Right ventricle myocardium inferior (tissue), 1 donor: ENCODE measurements at regions not wholly inside any gene's neighbourhood (a gene's known extent, or its start where the extent isn't known, plus 50 kb on each side); places are given as distances from the start of the nearest gene placed in this dataset.

Experiments used
- ATAC-seq: fragments of 200-7000 bp; cut with Tn5 transposase; one replicate; pipeline ENCODE4 v1.9.1; 2020; ENCODE audit warnings: mild to moderate bottlenecking, moderate library complexity
- DNase-seq: peaks from one replicate; pipeline ENCODE4 v3.0.0; 2021; ENCODE audit errors: missing footprints
- intact Hi-C: fragments of 100-400 bp; cut with DNase I; formaldehyde crosslinking; loops from one replicate; pipeline ENCODE4 v1.11.0; 2022
- donor health status: DM: no; HTN: yes; CAD: no; lungs with severe emphysema.

DNA sequence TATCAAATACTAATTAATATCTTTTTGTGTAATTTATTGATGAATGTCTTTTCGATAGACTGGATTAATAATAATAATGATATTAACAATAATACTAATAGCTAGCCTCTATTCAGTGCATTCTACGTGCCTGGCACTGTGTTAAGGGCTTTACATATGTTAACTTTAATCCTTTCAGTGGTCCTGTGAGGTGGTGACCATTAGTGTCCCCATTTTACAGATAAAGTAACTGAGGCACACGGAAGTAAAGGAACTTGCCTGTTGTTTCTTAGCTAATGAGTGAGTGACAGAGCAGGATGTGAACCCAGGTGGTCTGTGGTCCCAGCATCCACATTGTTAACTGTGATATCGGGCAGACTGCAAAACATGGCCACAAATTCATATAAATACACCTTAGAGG is 335.7 kb upstream of the PROX1 start:
- intact Hi-C loops, result no loop called here
- no peak for ATAC-seq
- DNase-seq, result no peak

GRCh38 chr1:213656039-213656438 is 331.7 kb upstream of the PROX1 start:
- ATAC-seq (no peak), DNase-seq (no peak)
- intact Hi-C loops, result no loop called here

DNA sequence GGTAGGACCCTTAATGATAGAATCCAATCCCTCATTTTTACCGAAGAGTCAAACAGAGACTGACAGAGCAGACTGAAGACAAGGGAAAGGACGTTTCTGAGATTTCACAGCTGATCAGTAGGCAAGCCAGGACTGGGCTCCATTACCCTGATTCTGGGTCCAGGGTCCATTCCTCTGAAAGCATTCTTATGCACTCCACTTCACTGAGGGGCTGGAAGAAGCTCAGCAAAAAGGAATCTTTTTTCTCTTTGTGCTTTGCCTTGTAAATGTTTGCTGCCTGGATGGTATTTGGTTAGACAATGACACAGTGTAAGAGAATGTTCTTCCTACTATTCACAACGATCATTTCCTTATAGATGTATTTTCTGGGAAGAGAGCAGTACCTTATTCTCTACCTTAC is 331.3 kb upstream of the PROX1 start:
- no peak for ATAC-seq
- DNase-seq, result no peak
- intact Hi-C loops, result no loop called here

DNA sequence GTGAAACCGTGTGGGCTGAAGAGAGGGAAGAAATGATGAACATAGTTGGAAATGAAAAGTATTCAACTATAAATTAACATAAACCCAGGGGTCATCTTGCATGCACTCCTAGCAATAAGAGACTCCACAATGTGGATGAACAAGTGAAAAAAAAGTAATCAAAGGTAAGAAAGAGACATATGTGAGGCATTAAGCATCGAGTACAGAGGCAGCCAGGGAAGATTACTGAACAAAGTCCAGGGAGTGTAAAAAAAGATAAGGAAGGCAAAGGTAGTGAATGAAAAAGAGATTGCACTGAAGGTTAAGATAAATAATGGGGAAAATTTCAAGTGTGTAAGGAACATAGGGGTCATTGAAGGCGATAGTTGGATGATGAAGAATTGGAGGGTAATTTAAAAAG is 330.8 kb upstream of the PROX1 start:
- ATAC-seq (no peak), DNase-seq (no peak)
- intact Hi-C loops, result no loop called here

DNA sequence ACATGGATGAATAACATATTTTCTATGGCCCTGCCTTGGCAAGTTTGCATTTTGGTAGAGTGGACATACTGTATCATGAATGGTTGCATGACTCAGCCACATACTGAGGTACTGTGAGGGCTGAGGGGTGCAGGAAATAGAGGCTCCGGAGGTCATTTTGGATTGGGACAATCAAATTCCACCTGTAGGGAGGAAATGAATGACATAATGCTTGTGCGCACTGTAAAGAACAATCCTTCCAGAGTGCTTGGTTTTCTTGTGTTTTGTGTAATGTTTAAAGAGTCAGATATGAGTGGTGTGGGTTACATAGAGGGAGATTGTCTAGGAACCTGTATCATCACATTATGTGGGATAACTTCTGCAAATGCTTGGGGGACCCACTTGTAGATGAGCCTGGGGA is 329.9 kb upstream of the PROX1 start:
- ATAC-seq, result no peak

GRCh38 chr1:213658457-213658856 is 329.3 kb upstream of the PROX1 start:
- intact Hi-C loops, result no loop called here
- ATAC-seq (no peak), DNase-seq (no peak)

More for the DNA sequence above, 329.9 kb upstream of the PROX1 start:
- DNase-seq, result no peak
- intact Hi-C loops, result no loop called here

DNA sequence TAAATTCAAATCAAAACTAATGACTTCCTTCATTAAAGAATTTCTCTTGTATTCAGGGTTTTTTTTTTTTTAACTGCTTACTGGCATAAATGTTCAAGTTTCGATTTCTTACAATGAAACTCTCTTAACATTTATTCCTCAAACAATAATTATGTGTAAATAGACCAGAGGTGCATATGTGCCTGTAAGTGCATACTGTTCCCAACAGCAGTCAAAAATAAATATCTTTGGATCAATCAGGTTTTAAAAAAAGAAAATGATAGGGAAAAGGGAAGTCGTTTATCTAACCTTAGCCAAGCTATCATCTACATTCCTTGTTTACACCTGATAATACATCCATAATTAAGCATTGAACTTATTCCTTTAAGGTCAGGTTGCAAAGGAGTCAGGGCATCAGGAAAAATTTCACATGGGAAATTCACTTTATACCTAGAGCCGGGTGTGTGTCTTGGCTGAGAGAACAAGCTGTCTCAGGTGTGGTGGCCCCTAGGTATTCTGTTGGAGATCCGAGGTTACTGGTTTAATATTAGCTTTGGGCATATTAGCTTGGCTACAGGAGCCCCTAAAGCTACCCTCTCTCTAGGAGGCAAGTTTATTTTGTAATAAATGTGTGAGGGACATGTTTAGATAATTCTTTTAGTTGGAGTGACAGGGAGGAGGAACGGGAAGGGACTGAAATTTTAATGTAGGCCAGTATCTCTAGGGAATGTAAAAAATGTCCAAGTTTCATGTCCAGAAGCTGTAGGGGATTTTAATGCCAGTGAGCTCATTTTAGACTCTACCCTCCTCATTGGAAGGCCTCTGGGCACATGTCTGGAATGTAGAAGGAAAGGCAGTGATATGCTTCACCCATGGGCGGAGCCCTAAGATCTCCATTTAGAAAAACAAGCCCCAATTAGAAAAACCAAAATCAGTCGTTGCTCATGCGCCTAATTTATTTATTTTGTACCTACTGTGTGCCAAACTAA is 327.9 kb upstream of the PROX1 start:
- intact Hi-C loops, result no loop called here
- no peak for ATAC-seq

GRCh38 chr1:213661302-213661701 is 326.5 kb upstream of the PROX1 start:
- DNase-seq, result no peak
- no peak for ATAC-seq
- intact Hi-C loops, result no loop called here

More for the DNA sequence above, 327.9 kb upstream of the PROX1 start:
- DNase-seq, result no peak

GRCh38 chr1:213666113-213666512 is 321.7 kb upstream of the PROX1 start:
- ATAC-seq (no peak), DNase-seq (no peak)
- intact Hi-C loops, result no loop called here

- intact Hi-C loops, result no loop called here
- DNase-seq (no peak), ATAC-seq (no peak)
These were observed 320.9 kb upstream of the PROX1 start for GRCh38 chr1:213666922-213667321.

DNA sequence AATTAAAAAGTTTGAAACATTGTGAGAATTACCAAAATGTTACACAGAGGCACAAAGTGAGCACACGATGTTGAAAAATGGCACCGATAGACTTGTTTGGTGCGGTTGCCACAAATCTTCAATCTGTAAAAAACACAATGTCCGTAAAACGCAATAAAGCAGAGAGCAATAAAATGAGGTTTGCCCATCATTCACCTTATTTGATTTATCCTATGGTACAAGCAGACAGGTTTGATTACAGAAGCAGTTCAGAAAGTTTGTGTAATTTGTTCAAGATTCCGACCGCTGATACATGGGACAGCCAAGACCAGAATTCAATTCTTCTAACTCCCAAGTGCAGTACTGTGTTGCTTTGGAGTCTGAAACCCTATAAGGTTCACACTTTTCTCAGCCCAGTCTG is 318.3 kb upstream of the PROX1 start:
- ATAC-seq (no peak), DNase-seq (no peak)
- intact Hi-C loops, result no loop called here

DNA sequence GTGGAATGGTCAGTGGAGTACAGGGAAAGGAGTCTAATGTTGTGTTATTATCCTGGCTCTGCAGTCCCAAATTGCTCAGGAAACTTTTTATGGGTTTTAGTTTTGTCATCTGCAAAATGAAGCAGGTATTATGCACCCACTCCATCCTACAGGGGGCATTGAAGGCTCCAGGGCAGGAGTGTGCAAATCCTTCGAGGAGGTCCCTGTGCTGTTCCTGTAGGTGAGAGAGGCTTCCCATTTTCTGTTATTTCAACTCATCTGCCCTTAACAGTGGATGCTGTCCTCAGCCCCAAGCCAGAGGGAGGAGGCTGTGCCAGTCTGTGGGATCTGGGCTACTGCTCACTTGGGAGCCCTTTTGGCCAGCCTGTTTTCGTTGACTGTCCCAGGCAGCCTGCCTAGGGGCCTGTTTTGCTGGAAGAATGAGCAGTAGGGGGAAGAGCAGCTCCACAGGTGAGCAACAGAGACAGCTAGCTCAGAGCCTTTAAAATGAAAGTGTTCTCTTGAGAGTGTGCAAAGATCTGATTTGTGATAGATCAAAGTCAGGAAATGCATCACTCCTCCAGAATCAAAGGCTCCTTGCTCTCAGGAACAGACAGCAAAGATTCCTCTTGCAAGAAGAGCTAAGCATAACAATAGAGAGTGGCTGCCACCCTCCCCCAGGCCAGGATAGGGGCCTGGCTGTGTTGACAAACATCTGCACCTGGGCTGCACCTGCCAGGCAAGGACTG is 317.6 kb upstream of the PROX1 start:
- intact Hi-C loops, result no loop called here
- ATAC-seq (no peak), DNase-seq (no peak)

GRCh38 chr1:213670692-213671023 is 317.1 kb upstream of the PROX1 start:
- intact Hi-C loops, result no loop called here
- no peak for ATAC-seq
- DNase-seq, result no peak

DNA sequence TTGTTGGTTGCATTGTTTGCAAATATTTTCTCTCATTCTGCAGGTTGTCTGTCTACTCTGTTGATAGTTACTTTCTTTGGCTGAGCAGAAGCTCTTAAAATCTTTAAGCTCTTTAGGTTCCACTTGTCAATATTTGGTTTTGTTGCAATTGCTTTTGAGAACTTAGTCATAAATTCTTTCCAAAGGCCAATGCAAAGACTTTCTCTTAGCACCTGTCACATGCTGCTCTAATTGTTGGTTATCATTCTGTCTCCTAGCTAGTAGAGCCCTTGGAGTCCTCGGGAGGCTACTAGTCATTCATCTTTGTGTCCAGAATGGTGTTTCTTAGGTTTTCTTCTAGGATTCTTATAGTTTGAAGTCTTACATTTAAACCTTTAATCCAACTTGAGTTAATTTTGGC is 312.7 kb upstream of the PROX1 start:
- intact Hi-C loops, result no loop called here
- DNase-seq (no peak), ATAC-seq (no peak)

DNA sequence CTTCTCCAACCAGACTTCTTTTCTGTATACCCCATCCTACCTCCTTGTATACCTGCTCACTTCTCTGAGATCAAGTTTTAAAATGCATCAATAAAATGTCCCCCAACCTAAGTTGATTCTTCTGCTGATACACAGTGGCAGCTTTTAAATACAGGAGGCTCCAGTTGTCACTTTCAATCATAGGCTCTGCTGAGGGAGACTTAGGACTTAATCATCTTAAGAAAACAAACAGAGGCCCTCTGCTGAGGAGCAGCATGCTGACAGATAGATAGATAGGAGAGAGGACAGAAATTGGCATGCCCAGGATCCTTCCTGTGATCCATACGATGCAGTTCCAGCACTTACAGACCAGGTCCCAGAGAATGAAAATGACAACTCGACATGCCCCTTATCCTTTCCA is 311.0 kb upstream of the PROX1 start:
- intact Hi-C loops, result no loop called here
- no peak for ATAC-seq

GRCh38 chr1:213678348-213678747 is 309.4 kb upstream of the PROX1 start:
- intact Hi-C loops, result no loop called here
- no peak for ATAC-seq
- DNase-seq, result no peak

More for the DNA sequence above, 311.0 kb upstream of the PROX1 start:
- DNase-seq, result no peak

GRCh38 chr1:213678753-213679152 is 309.0 kb upstream of the PROX1 start:
- no peak for ATAC-seq
- intact Hi-C loops, result no loop called here
- DNase-seq, result no peak

DNA sequence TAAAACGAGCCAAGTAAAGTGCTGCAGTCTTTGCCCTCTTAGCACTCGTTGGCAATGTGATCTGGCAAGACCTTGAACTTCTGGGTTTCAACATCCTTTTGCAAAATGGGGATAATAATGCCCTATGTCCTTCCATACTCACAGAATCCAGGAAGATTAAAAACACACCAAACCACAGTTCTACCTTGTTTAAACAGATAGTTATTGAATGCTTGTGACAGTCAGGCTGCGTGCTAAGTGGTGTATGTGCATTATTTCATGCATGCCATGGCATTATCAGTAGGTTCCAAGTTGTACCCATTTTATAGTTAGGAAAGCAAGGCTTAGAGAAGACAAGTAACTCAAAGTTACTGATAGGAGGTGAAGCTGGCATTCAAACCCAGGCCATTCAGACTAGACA is 308.6 kb upstream of the PROX1 start:
- intact Hi-C loops, result no loop called here
- DNase-seq (no peak), ATAC-seq (no peak)

GRCh38 chr1:213680677-213681325 is 307.0 kb upstream of the PROX1 start:
- ATAC-seq, result no peak
- no peak for DNase-seq
- intact Hi-C loops, result no loop called here
